K562 (cell line): ENCODE measurements at regions not wholly inside any gene's neighbourhood (a gene's known extent, or its start where the extent isn't known, plus 50 kb on each side); places are given as distances from the start of the nearest gene placed in this dataset.

ENCODE experiments used
- ATAC-seq: fragments of 200-7000 bp; cut with Tn5 transposase; 3 replicates; pipeline ENCODE4 v1.9.1; 2020; ENCODE audit warnings: moderate library complexity
- BruUV-seq: library from RNA; stranded (reverse); fragments of 400-500 nt; replicated peaks from 2 replicates; lab custom pipeline; 2021; lab: Mats Ljungman, UMichigan
- CTCF ChIA-PET: fragments of 300-600 bp; formaldehyde crosslinking; extraction: SDS; loops from one replicate; lab custom pipeline; 2021; ENCODE audit warnings: low intra/inter-chr PET ratio; lab: Yijun Ruan, JAX
- POLR2A ChIA-PET: fragments of 300-600, 350-650 bp; sonication (Branson Sonifier 250); formaldehyde crosslinking; extraction: SDS; loops from one replicate; lab custom pipeline; 2021; ENCODE audit warnings: antibody characterized with exemption, inconsistent platforms; lab: Yijun Ruan, JAX
- DNase-seq, 4 experiments: peaks; one replicate each; pipeline versions ENCODE4 v3.0.0 to v3.0.0-alpha.2; 2011 to 2018; ENCODE audit warnings: low spot score in 3 of 4, mixed read lengths in 3 of 4; ENCODE audit errors: extremely low read depth in 1 of 4
- FAIRE-seq: peaks from 2 replicates; lab custom pipeline; 2011; peaks lifted over from hg19 to GRCh38; lab: Jason Lieb, UNC
- H2AFZ ChIP-seq: 2 replicates; pipeline ENCODE4 v1.6.0; 2011; ENCODE audit warnings: low read depth, low read length, control low read depth, inconsistent platforms
- H3K27ac ChIP-seq: fragments of 200-600 bp; 3 replicates; pipeline ENCODE4 v1.8.0; 2011; ENCODE audit warnings: low read depth, mild to moderate bottlenecking, control low read depth, inconsistent platforms, low read length, moderate library complexity, mixed read lengths; ENCODE audit errors: extremely low read depth
- H3K27me3 ChIP-seq, 2 experiments: fragments of 300-600 bp in 1 of 2; 2 replicates in 1 of 2; 3 replicates in 1 of 2; pipeline versions ENCODE4 v1.6.0 to v1.8.0; 2011; ENCODE audit warnings: inconsistent platforms in 2 of 2, low read length in 2 of 2, mild to moderate bottlenecking in 1 of 2, mixed read lengths in 1 of 2, moderate library complexity in 1 of 2; ENCODE audit not compliant: control insufficient read depth in 2 of 2, insufficient read depth in 2 of 2
- H3K36me3 ChIP-seq: fragments of 300-600 bp; 3 replicates; pipeline ENCODE4 v1.8.0; 2011; ENCODE audit warnings: mild to moderate bottlenecking, low read length, inconsistent platforms; ENCODE audit not compliant: control insufficient read depth, insufficient read depth
- H3K4me1 ChIP-seq, 2 experiments: fragments of 200-600 bp in 1 of 2; replicated peaks in 1 of 2; 2 replicates in 1 of 2; 3 replicates in 1 of 2; pipeline versions ENCODE4 v1.5.1 to v1.8.0; 2011; ENCODE audit warnings: inconsistent platforms in 2 of 2, low read length in 2 of 2, mild to moderate bottlenecking in 1 of 2, mixed read lengths in 1 of 2, moderate library complexity in 1 of 2; ENCODE audit not compliant: control insufficient read depth in 2 of 2, insufficient read depth in 2 of 2
- H3K4me2 ChIP-seq: 2 replicates; pipeline ENCODE4 v1.6.1; 2011; ENCODE audit warnings: low read length, control low read depth, inconsistent platforms, mixed read lengths; ENCODE audit not compliant: insufficient read depth
- H3K4me3 ChIP-seq: fragments of 200-600 bp; sonication (generic), shearing (Covaris generic); 2 replicates; pipeline ENCODE4 v1.5.1; 2016; ENCODE audit warnings: control low read depth, inconsistent platforms
- H3K79me2 ChIP-seq: fragments of 200-600 bp; 3 replicates; pipeline ENCODE4 v1.8.0; 2011; ENCODE audit warnings: low read length, inconsistent platforms; ENCODE audit not compliant: control insufficient read depth, insufficient read depth
- H3K9ac ChIP-seq, 2 experiments: 2 replicates each; pipeline versions ENCODE4 v1.6.0 to v1.6.1; 2011; ENCODE audit warnings: low read depth in 2 of 2, low read length in 2 of 2, control low read depth in 1 of 2, inconsistent platforms in 1 of 2, mild to moderate bottlenecking in 1 of 2, mixed read lengths in 1 of 2; ENCODE audit not compliant: insufficient read depth in 1 of 2
- H3K9me1 ChIP-seq: one replicate; pipeline ENCODE4 v1.6.0; 2011; ENCODE audit warnings: inconsistent platforms, mild to moderate bottlenecking, low read length, moderate library complexity; ENCODE audit not compliant: control insufficient read depth, insufficient read depth
- H3K9me3 ChIP-seq: replicated peaks from 2 replicates; pipeline ENCODE4 v1.5.1; 2011; ENCODE audit warnings: low read depth, low read length, inconsistent platforms; ENCODE audit not compliant: control insufficient read depth, insufficient read depth
- H4K20me1 ChIP-seq: replicated peaks from 2 replicates; pipeline ENCODE4 v1.6.1; 2011; ENCODE audit warnings: low read length, inconsistent platforms, mixed read lengths; ENCODE audit not compliant: control insufficient read depth, insufficient read depth
- CC2D1A ChIP-seq: fragments of 450-650 bp; IDR thresholded peaks from 2 replicates; pipeline ENCODE4 v1.6.1; 2017; ENCODE audit warnings: mild to moderate bottlenecking
- NCOA1 ChIP-seq: fragments of 450-650 bp; IDR thresholded peaks from 2 replicates; pipeline ENCODE4 v1.6.1; 2016; ENCODE audit warnings: low read depth
- POLR2H ChIP-seq: IDR thresholded peaks from 2 replicates; pipeline ENCODE4 v1.6.1; 2016; ENCODE audit warnings: missing genetic modification characterization, low read depth, mild to moderate bottlenecking, control low read depth, missing compliant biosample characterization, moderate library complexity
- RFX7 ChIP-seq: fragments of 250-450 bp; sonication (Bioruptor Pico); IDR thresholded peaks from 2 replicates; pipeline ENCODE4 v1.5.1; 2021; ENCODE audit warnings: mild to moderate bottlenecking
- RREB1 ChIP-seq: fragments of 250-450 bp; sonication (Bioruptor Pico); IDR thresholded peaks from 2 replicates; pipeline ENCODE4 v1.4.0; 2020
- SFPQ ChIP-seq: fragments of 200-400 bp; formaldehyde crosslinking; IDR thresholded peaks from 2 replicates; pipeline ENCODE4 v1.6.1; 2017; ENCODE audit warnings: mild to moderate bottlenecking, low read depth, low read length, moderate library complexity
- ZNF140 ChIP-seq: fragments of 250-450 bp; sonication (Bioruptor Pico); IDR thresholded peaks from 2 replicates; pipeline ENCODE4 v1.8.0; 2021; ENCODE audit warnings: moderate library complexity, mild to moderate bottlenecking, inconsistent platforms
- ZNF408 ChIP-seq: fragments of 250-450 bp; sonication (Bioruptor Pico); IDR thresholded peaks from 2 replicates; pipeline ENCODE4 v1.4.0; 2020; ENCODE audit warnings: low read depth, mild to moderate bottlenecking, moderate library complexity
- WGBS: fragments of 100-300 bp; shearing (Covaris generic); methylation state at CpG from one replicate; pipeline ENCODE4 v1.1.6; 2016; ENCODE audit warnings: low coverage, mixed read lengths; ENCODE audit not compliant: insufficient coverage; ENCODE audit errors: missing lambda C conversion rate; 5-methylcytosine and 5-hydroxymethylcytosine counted together
- in situ Hi-C: fragments of 300-500 bp; cut with MboI; formaldehyde crosslinking; loops from 4 replicates; pipeline ENCODE4 v1.15.0; 2018; ENCODE audit warnings: inconsistent platforms, mixed read lengths
- intact Hi-C: fragments of 100-400 bp; cut with micrococcal nuclease; formaldehyde crosslinking; loops from 2 replicates; pipeline ENCODE4 v1.14.2; 2022
- TF ChIP-seq, protein P1 (sequence below): fragments of 250-450 bp; sonication (Bioruptor Pico); IDR thresholded peaks from 2 replicates; pipeline ENCODE4 v1.4.0; 2020; ENCODE audit warnings: mild to moderate bottlenecking, moderate library complexity
- TF ChIP-seq, protein P2 (sequence below), 2 experiments: fragments of 200-800 bp in 1 of 2; sonication (Bioruptor generic) in 1 of 2; sonication (generic) in 1 of 2; formaldehyde crosslinking in 1 of 2; IDR thresholded peaks in 1 of 2; conservative IDR thresholded peaks in 1 of 2; 2 replicates each; pipeline versions ENCODE4 v1.5.0 to v1.6.1; 2016 to 2020; ENCODE audit warnings: missing compliant biosample characterization in 1 of 2, missing genetic modification characterization in 1 of 2, missing genetic modification reagents in 1 of 2

DNA sequence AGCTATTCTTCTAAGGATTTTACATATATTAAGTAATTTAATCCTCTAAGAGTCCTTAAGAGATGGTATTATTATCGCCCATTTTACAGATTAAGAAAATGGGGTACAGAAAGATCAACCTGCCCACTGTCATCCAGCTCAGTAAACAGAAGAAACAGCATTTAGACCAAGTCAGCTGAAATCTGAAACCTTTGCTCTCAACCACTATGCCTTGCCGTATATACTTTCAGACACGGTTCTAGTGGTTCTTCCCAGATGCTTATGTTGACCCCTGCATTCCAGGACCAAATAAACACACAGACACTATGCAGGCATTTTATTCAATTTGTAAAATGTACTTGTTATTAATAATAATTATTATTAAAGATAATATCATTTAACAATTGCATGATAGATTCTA, 854.8 kb downstream of the KCNJ2 start:
- intact Hi-C loops (no loop called here), in situ Hi-C loops (no loop called here)
- H3K36me3 ChIP-seq: no peaks in the 10 kb centered on the region
- CTCF ChIA-PET: no interaction called here
- H3K9me1 ChIP-seq: no peaks in the 10 kb centered on the region
- H3K27ac ChIP-seq: no peak overlapping the region
- no TSS peak for BruUV-seq
- no peak overlapping the region for H3K9ac ChIP-seq
- H3K4me2 ChIP-seq: no peak overlapping the region
- no peak overlapping the region for H3K4me3 ChIP-seq
- H4K20me1 ChIP-seq: no peaks in the 10 kb centered on the region
- no peak for DNase-seq
- no peaks in the 10 kb centered on the region for H3K79me2 ChIP-seq
- WGBS: 6% methylated on average over 3 of the region's 3 CpGs
- no peak for FAIRE-seq
- POLR2A ChIA-PET: no interaction called here
- no peak overlapping the region for H2AFZ ChIP-seq
- H3K9me3 ChIP-seq: no peaks in the 10 kb centered on the region
- H3K27me3 ChIP-seq: no peaks in the 10 kb centered on the region
- no peak for ATAC-seq
- no peaks in the 10 kb centered on the region for H3K4me1 ChIP-seq
- TF ChIP-seq SFPQ (no peak), RFX7 (CRISPR knock-in tag) (no peak), POLR2H (tag) (no peak), CC2D1A (no peak), ZNF140 (CRISPR knock-in tag) (no peak), ZNF408 (no peak), RREB1 (no peak), NCOA1 (no peak)
- TF ChIP-seq, protein P1, sequence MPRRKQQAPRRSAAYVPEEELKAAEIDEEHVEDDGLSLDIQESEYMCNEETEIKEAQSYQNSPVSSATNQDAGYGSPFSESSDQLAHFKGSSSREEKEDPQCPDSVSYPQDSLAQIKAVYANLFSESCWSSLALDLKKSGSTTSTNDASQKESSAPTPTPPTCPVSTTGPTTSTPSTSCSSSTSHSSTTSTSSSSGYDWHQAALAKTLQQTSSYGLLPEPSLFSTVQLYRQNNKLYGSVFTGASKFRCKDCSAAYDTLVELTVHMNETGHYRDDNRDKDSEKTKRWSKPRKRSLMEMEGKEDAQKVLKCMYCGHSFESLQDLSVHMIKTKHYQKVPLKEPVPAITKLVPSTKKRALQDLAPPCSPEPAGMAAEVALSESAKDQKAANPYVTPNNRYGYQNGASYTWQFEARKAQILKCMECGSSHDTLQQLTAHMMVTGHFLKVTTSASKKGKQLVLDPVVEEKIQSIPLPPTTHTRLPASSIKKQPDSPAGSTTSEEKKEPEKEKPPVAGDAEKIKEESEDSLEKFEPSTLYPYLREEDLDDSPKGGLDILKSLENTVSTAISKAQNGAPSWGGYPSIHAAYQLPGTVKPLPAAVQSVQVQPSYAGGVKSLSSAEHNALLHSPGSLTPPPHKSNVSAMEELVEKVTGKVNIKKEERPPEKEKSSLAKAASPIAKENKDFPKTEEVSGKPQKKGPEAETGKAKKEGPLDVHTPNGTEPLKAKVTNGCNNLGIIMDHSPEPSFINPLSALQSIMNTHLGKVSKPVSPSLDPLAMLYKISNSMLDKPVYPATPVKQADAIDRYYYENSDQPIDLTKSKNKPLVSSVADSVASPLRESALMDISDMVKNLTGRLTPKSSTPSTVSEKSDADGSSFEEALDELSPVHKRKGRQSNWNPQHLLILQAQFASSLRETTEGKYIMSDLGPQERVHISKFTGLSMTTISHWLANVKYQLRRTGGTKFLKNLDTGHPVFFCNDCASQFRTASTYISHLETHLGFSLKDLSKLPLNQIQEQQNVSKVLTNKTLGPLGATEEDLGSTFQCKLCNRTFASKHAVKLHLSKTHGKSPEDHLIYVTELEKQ: no peak
- TF ChIP-seq, protein P2, sequence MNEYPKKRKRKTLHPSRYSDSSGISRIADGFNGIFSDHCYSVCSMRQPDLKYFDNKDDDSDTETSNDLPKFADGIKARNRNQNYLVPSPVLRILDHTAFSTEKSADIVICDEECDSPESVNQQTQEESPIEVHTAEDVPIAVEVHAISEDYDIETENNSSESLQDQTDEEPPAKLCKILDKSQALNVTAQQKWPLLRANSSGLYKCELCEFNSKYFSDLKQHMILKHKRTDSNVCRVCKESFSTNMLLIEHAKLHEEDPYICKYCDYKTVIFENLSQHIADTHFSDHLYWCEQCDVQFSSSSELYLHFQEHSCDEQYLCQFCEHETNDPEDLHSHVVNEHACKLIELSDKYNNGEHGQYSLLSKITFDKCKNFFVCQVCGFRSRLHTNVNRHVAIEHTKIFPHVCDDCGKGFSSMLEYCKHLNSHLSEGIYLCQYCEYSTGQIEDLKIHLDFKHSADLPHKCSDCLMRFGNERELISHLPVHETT (CRISPR knock-in tag; conservative IDR thresholded peaks at IDR 0.05 in 1 of 2, IDR thresholded peaks at IDR 0.05 in 1 of 2): no peak
